AG04449 (cell line): ENCODE measurements at regions not wholly inside any gene's neighbourhood (a gene's known extent, or its start where the extent isn't known, plus 50 kb on each side); places are given as distances from the start of the nearest gene placed in this dataset.

ENCODE experiments used
- CTCF ChIA-PET: fragments of 350-600 bp; formaldehyde crosslinking; extraction: SDS; loops from one replicate; lab custom pipeline; 2021; ENCODE audit warnings: antibody characterized with exemption; lab: Yijun Ruan, JAX
- POLR2A ChIA-PET: fragments of 400-600, 350-600 bp; formaldehyde crosslinking; extraction: SDS; loops from one replicate; lab custom pipeline; 2020; ENCODE audit warnings: antibody characterized with exemption, inconsistent platforms; lab: Yijun Ruan, JAX
- DNase-seq: peaks from one replicate; pipeline ENCODE4 v3.0.0-alpha.2; 2010; ENCODE audit warnings: low read depth, low spot score
- H3K4me3 ChIP-seq: 2 replicates; pipeline ENCODE4 v1.5.1; 2011; ENCODE audit warnings: low read depth, mild to moderate bottlenecking, control low read depth, low read length
- TF ChIP-seq, protein P1 (sequence below): IDR thresholded peaks from one replicate; pipeline ENCODE4 v1.5.1; 2011; ENCODE audit warnings: mild to moderate bottlenecking, moderate library complexity, low read length, control low read depth, inconsistent platforms; ENCODE audit not compliant: insufficient read depth; ENCODE audit errors: missing control alignments

DNA sequence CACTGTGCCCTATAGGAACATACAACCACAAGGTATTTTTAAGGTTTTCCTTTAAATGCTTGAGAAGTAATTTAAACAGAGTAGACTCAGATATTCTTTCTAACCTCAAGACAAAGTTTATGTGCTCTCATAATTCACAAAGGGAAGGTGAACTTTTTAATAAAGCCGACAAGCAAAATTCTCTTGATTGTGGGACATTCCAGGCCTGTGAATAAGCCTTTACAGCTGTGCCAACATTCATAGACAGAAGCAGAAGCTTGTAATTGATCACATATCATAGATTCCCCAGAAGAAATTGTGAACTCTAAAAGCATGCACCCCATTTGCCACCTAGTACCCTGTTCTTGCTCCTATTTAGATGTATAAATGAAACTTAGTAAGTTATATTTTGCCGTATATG is 1107.8 kb upstream of the SEMA6A start:
- no peak for DNase-seq
- ChIA-PET CTCF (no interaction called here), POLR2A (no interaction called here)
- TF ChIP-seq, protein P1, sequence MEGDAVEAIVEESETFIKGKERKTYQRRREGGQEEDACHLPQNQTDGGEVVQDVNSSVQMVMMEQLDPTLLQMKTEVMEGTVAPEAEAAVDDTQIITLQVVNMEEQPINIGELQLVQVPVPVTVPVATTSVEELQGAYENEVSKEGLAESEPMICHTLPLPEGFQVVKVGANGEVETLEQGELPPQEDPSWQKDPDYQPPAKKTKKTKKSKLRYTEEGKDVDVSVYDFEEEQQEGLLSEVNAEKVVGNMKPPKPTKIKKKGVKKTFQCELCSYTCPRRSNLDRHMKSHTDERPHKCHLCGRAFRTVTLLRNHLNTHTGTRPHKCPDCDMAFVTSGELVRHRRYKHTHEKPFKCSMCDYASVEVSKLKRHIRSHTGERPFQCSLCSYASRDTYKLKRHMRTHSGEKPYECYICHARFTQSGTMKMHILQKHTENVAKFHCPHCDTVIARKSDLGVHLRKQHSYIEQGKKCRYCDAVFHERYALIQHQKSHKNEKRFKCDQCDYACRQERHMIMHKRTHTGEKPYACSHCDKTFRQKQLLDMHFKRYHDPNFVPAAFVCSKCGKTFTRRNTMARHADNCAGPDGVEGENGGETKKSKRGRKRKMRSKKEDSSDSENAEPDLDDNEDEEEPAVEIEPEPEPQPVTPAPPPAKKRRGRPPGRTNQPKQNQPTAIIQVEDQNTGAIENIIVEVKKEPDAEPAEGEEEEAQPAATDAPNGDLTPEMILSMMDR = no peak
- no peak overlapping the region for H3K4me3 ChIP-seq

DNA sequence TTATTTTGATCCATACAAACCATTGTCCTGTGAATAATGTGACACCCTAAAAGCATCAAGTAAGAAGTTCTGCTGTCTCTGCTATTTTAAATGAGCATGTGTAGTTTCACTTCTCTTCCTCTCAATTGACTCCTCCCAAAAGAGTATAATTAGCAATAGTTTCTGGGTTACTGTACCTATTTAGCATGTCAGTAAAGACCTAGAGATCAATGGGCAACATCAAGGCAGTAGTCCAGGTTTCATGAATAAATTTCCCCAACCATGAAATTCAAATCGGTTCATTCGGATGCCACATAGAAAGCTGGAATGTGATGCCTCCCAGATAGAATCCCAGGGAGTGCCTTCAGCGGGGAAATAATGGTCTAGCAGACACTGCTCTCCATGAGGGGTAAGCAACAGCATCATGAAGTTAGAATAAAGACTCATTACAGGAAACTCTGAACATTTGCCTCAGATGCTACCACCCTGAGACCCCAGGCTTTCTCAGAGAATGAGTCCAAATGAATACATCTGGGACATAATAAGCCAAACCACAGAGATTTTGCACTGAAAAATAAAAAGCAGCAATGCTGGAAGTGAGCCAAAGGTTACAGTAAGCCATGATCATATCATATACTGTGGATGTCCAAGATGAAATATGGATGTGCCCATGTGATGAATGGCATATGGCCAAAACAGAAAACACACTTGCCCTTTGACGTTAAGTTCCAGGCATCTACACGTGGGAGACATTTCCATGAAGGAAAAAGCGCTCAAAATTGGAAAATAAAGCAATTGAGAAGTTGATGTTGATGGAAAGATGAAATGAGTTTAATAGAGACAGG is 1107.0 kb upstream of the SEMA6A start:
- ChIA-PET POLR2A (no interaction called here), CTCF (no interaction called here)
- TF ChIP-seq, protein P1 = no peak
- H3K4me3 ChIP-seq = no peak overlapping the region
- no peak for DNase-seq

DNA sequence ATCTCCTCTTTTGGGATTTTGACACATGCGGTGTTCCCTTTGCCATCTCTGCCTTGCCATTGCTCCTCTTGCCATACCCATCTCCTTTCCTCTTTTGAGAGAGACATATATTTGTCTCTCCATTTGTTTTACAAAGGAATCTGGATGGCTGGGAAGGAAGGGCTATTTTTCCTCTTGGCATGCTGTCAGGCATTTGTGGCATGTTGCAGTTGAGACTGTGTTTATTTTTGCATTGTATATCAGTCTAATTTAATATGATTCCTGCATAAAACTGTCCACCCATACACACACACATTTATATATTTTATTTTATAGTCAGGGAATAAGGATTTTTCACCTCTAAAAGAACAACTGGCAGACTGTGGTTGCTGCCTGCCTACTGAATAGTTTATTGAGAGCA is 1105.8 kb upstream of the SEMA6A start:
- ChIA-PET CTCF (no interaction called here), POLR2A (no interaction called here)
- no peak for DNase-seq
- TF ChIP-seq, protein P1 = no peak
- no peak overlapping the region for H3K4me3 ChIP-seq

DNA sequence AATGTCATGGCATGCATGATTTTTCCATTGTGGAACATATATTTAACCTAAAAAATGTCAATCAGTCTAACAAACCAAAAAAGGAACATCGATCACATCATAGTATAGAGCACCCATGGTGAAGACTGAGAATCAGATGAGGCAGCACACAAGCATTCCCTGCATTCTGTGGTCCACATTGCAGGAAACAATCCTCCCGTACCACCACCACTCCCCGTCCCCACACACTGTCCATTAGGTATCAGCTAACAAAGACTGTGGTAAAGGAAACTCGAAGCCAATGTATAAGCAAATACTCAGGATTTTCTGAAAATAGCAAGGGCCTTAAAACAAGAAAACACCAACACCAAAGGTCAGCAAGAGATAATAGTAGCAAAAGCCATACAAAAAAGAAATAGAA is 1104.4 kb upstream of the SEMA6A start:
- TF ChIP-seq, protein P1 = no peak
- CTCF ChIA-PET = no interaction called here
- H3K4me3 ChIP-seq = no peak overlapping the region
- DNase-seq = no peak
- POLR2A ChIA-PET = no interaction called here

DNA sequence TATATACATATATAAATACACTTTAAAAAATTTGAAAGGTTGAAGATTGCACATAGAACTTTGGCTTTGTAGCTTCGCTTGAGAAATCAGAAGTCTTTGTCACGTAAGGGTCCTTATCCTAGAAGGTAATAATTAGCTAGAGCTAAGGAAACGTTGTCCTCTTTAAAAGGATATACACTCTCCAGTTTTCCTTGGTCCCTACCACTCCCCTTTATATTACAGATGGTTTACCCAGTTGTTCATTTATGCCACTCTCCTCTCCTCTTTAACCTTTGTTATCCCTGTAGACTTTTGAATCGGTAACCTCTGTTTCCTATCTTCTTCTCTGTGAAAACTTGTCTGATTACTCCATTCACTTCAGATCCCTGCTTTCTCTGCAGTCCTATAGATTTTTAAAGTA is 1101.0 kb upstream of the SEMA6A start:
- TF ChIP-seq, protein P1 = no peak
- DNase-seq = no peak
- no peak overlapping the region for H3K4me3 ChIP-seq
- ChIA-PET CTCF (no interaction called here), POLR2A (no interaction called here)

DNA sequence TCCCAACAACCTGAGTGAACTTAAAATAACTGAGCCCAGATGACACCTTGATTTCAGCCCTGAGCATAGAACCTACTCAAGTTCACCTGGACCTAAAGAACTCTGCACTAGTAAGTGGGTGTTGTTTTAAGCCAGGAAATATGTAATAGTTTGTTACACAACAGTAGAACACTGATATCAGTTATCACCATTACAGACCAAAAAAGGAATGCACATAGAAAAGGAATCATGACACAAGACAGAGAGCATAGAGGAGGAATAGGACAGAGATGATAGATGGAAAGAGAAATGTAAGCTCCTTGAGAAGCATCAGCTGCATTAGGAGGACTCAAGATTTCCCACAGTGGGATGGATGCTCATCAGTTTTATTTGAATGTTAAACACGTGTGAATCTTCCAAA is 1096.9 kb upstream of the SEMA6A start:
- no peak overlapping the region for H3K4me3 ChIP-seq
- CTCF ChIA-PET = no interaction called here
- no peak for DNase-seq
- TF ChIP-seq, protein P1 = no peak
- POLR2A ChIA-PET = no interaction called here
